Endothelial cell of umbilical vein (primary cell): ENCODE measurements at regions not wholly inside any gene's neighbourhood (a gene's known extent, or its start where the extent isn't known, plus 50 kb on each side); places are given as distances from the start of the nearest gene placed in this dataset.

Experiments used
- BruUV-seq: library from RNA; stranded (reverse); fragments of 400-500 nt; replicated peaks from 2 replicates; lab custom pipeline; 2021; lab: Mats Ljungman, UMichigan
- CTCF ChIA-PET: fragments of 300-600, 350-600 bp; sonication (Branson Sonifier 250); formaldehyde crosslinking; loops from one replicate; lab custom pipeline; 2021; ENCODE audit warnings: antibody characterized with exemption, inconsistent platforms; lab: Charles Lee
- POLR2A ChIA-PET: fragments of 300-600, 350-600 bp; sonication (Branson Sonifier 250); formaldehyde crosslinking; loops from one replicate; lab custom pipeline; 2021; ENCODE audit warnings: antibody characterized with exemption, inconsistent platforms; lab: Charles Lee
- DNase-seq: peaks from one replicate; pipeline ENCODE4 v3.0.0-alpha.2; 2011; ENCODE audit warnings: low read depth, low spot score
- FAIRE-seq: peaks from 2 replicates; lab custom pipeline; 2011; peaks lifted over from hg19 to GRCh38; lab: Jason Lieb, UNC
- H2AFZ ChIP-seq: 2 replicates; pipeline ENCODE4 v1.6.0; 2012; ENCODE audit warnings: low read depth, low read length, control low read depth, inconsistent platforms
- H3K27ac ChIP-seq: 2 replicates; pipeline ENCODE4 v1.5.1; 2011; ENCODE audit warnings: low read depth, mild to moderate bottlenecking, control low read depth, low read length, moderate library complexity; ENCODE audit not compliant: insufficient read depth
- H3K27me3 ChIP-seq, 2 experiments: 2 replicates each; pipeline versions ENCODE4 v1.6.0 to v1.6.1; 2011; ENCODE audit warnings: low read length in 2 of 2, mixed read lengths in 1 of 2; ENCODE audit not compliant: control insufficient read depth in 2 of 2, insufficient read depth in 2 of 2
- H3K36me3 ChIP-seq, 2 experiments: 2 replicates in 1 of 2; 3 replicates in 1 of 2; pipeline ENCODE4 v1.5.1; 2011; ENCODE audit warnings: low read length in 2 of 2, mild to moderate bottlenecking in 1 of 2, moderate library complexity in 1 of 2; ENCODE audit not compliant: control insufficient read depth in 2 of 2, insufficient read depth in 2 of 2; ENCODE audit errors: extremely low read depth in 1 of 2
- H3K4me1 ChIP-seq: 3 replicates; pipeline ENCODE4 v1.5.1; 2011; ENCODE audit warnings: mild to moderate bottlenecking, low read length; ENCODE audit not compliant: control insufficient read depth, insufficient read depth; ENCODE audit errors: extremely low read depth
- H3K4me2 ChIP-seq: 2 replicates; pipeline ENCODE4 v1.6.1; 2011; ENCODE audit warnings: low read length, control low read depth, mixed read lengths; ENCODE audit not compliant: insufficient read depth
- H3K4me3 ChIP-seq, 3 experiments: fragments of 200-600 bp in 1 of 3; sonication (generic), shearing (Covaris generic) in 1 of 3; replicated peaks in 1 of 3; 2 replicates each; pipeline ENCODE4 v1.5.1; 2011 to 2016; ENCODE audit warnings: control low read depth in 3 of 3, low read length in 3 of 3, mild to moderate bottlenecking in 2 of 3, inconsistent platforms in 1 of 3, low read depth in 1 of 3, moderate library complexity in 1 of 3; ENCODE audit not compliant: insufficient read depth in 1 of 3
- H3K79me2 ChIP-seq: 2 replicates; pipeline ENCODE4 v1.6.0; 2012; ENCODE audit warnings: low read length, inconsistent platforms; ENCODE audit not compliant: control insufficient read depth, insufficient read depth
- H3K9ac ChIP-seq: replicated peaks from 2 replicates; pipeline ENCODE3; 2011; ENCODE audit warnings: low read length, control low read depth; ENCODE audit not compliant: insufficient read depth; ENCODE audit errors: extremely low read depth
- H3K9me1 ChIP-seq: replicated peaks from 3 replicates; pipeline ENCODE4 v1.6.0; 2011; ENCODE audit warnings: mild to moderate bottlenecking, low read length; ENCODE audit not compliant: control insufficient read depth, insufficient read depth; ENCODE audit errors: extremely low read depth
- H3K9me3 ChIP-seq: replicated peaks from 2 replicates; pipeline ENCODE4 v1.5.1; 2012; ENCODE audit warnings: low read length, inconsistent platforms; ENCODE audit not compliant: control insufficient read depth, insufficient read depth
- H4K20me1 ChIP-seq: replicated peaks from 2 replicates; pipeline ENCODE3; 2011; ENCODE audit warnings: mild to moderate bottlenecking, low read length; ENCODE audit not compliant: control insufficient read depth, insufficient read depth; ENCODE audit errors: extremely low read depth
- CTCF ChIP-seq, 2 donors: IDR thresholded peaks; 1 replicate in 1 of 2; 2 replicates in 1 of 2; pipeline ENCODE4 v1.5.1; 2011; ENCODE audit warnings: low read length in 2 of 2, mild to moderate bottlenecking in 2 of 2, moderate library complexity in 2 of 2, control low read depth in 1 of 2, inconsistent platforms in 1 of 2, low read depth in 1 of 2; ENCODE audit not compliant: insufficient read depth in 1 of 2; ENCODE audit errors: extremely low read depth in 1 of 2
- EZH2 ChIP-seq: IDR thresholded peaks from 2 replicates; pipeline ENCODE4 v1.6.1; 2012; ENCODE audit warnings: borderline replicate concordance, low read depth, mild to moderate bottlenecking, moderate library complexity, low read length, inconsistent platforms; ENCODE audit not compliant: severe bottlenecking
- FOS ChIP-seq: IDR thresholded peaks from 2 replicates; pipeline ENCODE4 v1.6.1; 2011; ENCODE audit warnings: mild to moderate bottlenecking, low read length, moderate library complexity, borderline replicate concordance; ENCODE audit not compliant: insufficient read depth
- GATA2 ChIP-seq: IDR thresholded peaks from 2 replicates; pipeline ENCODE4 v1.7.0; 2011; ENCODE audit warnings: low read depth, mild to moderate bottlenecking, moderate library complexity, mixed read lengths, low read length; ENCODE audit not compliant: insufficient read length, insufficient read depth
- JUN ChIP-seq: IDR thresholded peaks from 2 replicates; pipeline ENCODE4 v1.6.1; 2011; ENCODE audit warnings: borderline replicate concordance, low read depth; ENCODE audit not compliant: insufficient read length, insufficient read depth
- MAX ChIP-seq: IDR thresholded peaks from 2 replicates; pipeline ENCODE4 v1.6.1; 2011; ENCODE audit not compliant: insufficient read depth, insufficient read length
- MYC ChIP-seq: IDR thresholded peaks from one replicate; pipeline ENCODE4 v1.6.1; 2011; ENCODE audit warnings: mild to moderate bottlenecking, low read depth, low read length
- POLR2A ChIP-seq: IDR thresholded peaks from 2 replicates; pipeline ENCODE4 v1.6.1; 2012; ENCODE audit warnings: low read depth, mild to moderate bottlenecking, control low read depth, low read length
- POLR2AphosphoS5 ChIP-seq: IDR thresholded peaks from 2 replicates; pipeline ENCODE4 v1.6.1; 2012; ENCODE audit warnings: low read depth, mild to moderate bottlenecking, control low read depth, low read length, moderate library complexity; ENCODE audit not compliant: insufficient read depth
- dilution Hi-C: fragments of 300-500 bp; cut with MboI; formaldehyde crosslinking; loops from one replicate; pipeline ENCODE4 v1.15.0; 2019; ENCODE audit warnings: low sequenced_read_pairs; ENCODE audit not compliant: extremely low pct_ligation_motif_present
- intact Hi-C: fragments of 100-400 bp; cut with micrococcal nuclease; formaldehyde crosslinking; loops from one replicate; pipeline ENCODE4 v1.10.0; 2022

GRCh38 chr7:138233189-138233588 is 156.9 kb downstream of the AKR1D1 start:
- ChIA-PET POLR2A (no interaction called here), CTCF (no interaction called here)
- Histone ChIP-seq H3K9ac (no peak overlapping the region), H3K79me2 (no peaks in the 10 kb centered on the region), H3K27me3 (no peaks in the 10 kb centered on the region), H3K9me3 (no peaks in the 10 kb centered on the region), H3K4me1 (no peaks in the 10 kb centered on the region), H3K4me2 (no peak overlapping the region), H3K4me3 (no peak overlapping the region), H3K9me1 (no peaks in the 10 kb centered on the region), H3K27ac (no peak overlapping the region), H4K20me1 (no peaks in the 10 kb centered on the region), H3K36me3 (no peaks in the 10 kb centered on the region), H2AFZ (no peak overlapping the region)
- no peak for TF ChIP-seq GATA2
- no peak for TF ChIP-seq MAX
- no peak for DNase-seq
- dilution Hi-C loops (no loop called here), intact Hi-C loops (no loop called here)
- BruUV-seq: no TSS peak
- no peak for FAIRE-seq

GRCh38 chr7:138235207-138235606 is 158.9 kb downstream of the AKR1D1 start:
- BruUV-seq: no TSS peak

More at GRCh38 chr7:138235207-138235606, 158.9 kb downstream of the AKR1D1 start:
- no peaks in the 10 kb centered on the region for H4K20me1 ChIP-seq
- dilution Hi-C loops: no loop called here
- H3K4me2 ChIP-seq: no peak overlapping the region
- no peaks in the 10 kb centered on the region for H3K9me3 ChIP-seq
- FAIRE-seq (no peak), DNase-seq (no peak)
- H3K9ac ChIP-seq: no peak overlapping the region
- no peaks in the 10 kb centered on the region for H3K79me2 ChIP-seq
- H2AFZ ChIP-seq: no peak overlapping the region
- H3K27me3 ChIP-seq: no peaks in the 10 kb centered on the region
- H3K9me1 ChIP-seq: no peaks in the 10 kb centered on the region
- no peak overlapping the region for H3K4me3 ChIP-seq
- intact Hi-C loops: no loop called here
- ChIA-PET CTCF (interaction anchor here (0.9 kb wide), 1 partner anchor 503 kb away, joined by 3 read pairs; no protein-coding TSS in a partner anchor), POLR2A (no interaction called here)
- H3K4me1 ChIP-seq: no peaks in the 10 kb centered on the region
- TF ChIP-seq POLR2A (no peak), GATA2 (no peak), CTCF (IDR thresholded peaks at IDR 0.05; ENCODE audit: extremely low read depth in 1 of 2, insufficient read depth in 1 of 2, low read depth in 1 of 2, low read length in 2 of 2) (no peak), POLR2AphosphoS5 (no peak), FOS (no peak), MAX (no peak), MYC (no peak), JUN (no peak), EZH2 (no peak)
- no peaks in the 10 kb centered on the region for H3K36me3 ChIP-seq
- no peak overlapping the region for H3K27ac ChIP-seq
